Endothelial cell of umbilical vein (primary cell): ENCODE measurements at regions not wholly inside any gene's neighbourhood (a gene's known extent, or its start where the extent isn't known, plus 50 kb on each side); places are given as distances from the start of the nearest gene placed in this dataset.

ENCODE experiments used
- BruUV-seq: library from RNA; stranded (reverse); fragments of 400-500 nt; replicated peaks from 2 replicates; lab custom pipeline; 2021; lab: Mats Ljungman, UMichigan
- CTCF ChIA-PET: fragments of 300-600, 350-600 bp; sonication (Branson Sonifier 250); formaldehyde crosslinking; loops from one replicate; lab custom pipeline; 2021; ENCODE audit warnings: antibody characterized with exemption, inconsistent platforms; lab: Charles Lee
- POLR2A ChIA-PET: fragments of 300-600, 350-600 bp; sonication (Branson Sonifier 250); formaldehyde crosslinking; loops from one replicate; lab custom pipeline; 2021; ENCODE audit warnings: antibody characterized with exemption, inconsistent platforms; lab: Charles Lee
- DNase-seq: peaks from one replicate; pipeline ENCODE4 v3.0.0-alpha.2; 2011; ENCODE audit warnings: low read depth, low spot score
- FAIRE-seq: peaks from 2 replicates; lab custom pipeline; 2011; peaks lifted over from hg19 to GRCh38; lab: Jason Lieb, UNC
- H2AFZ ChIP-seq: 2 replicates; pipeline ENCODE4 v1.6.0; 2012; ENCODE audit warnings: low read depth, low read length, control low read depth, inconsistent platforms
- H3K27ac ChIP-seq: 2 replicates; pipeline ENCODE4 v1.5.1; 2011; ENCODE audit warnings: low read depth, mild to moderate bottlenecking, control low read depth, low read length, moderate library complexity; ENCODE audit not compliant: insufficient read depth
- H3K27me3 ChIP-seq, 2 experiments: 2 replicates each; pipeline versions ENCODE4 v1.6.0 to v1.6.1; 2011; ENCODE audit warnings: low read length in 2 of 2, mixed read lengths in 1 of 2; ENCODE audit not compliant: control insufficient read depth in 2 of 2, insufficient read depth in 2 of 2
- H3K36me3 ChIP-seq, 2 experiments: 2 replicates in 1 of 2; 3 replicates in 1 of 2; pipeline ENCODE4 v1.5.1; 2011; ENCODE audit warnings: low read length in 2 of 2, mild to moderate bottlenecking in 1 of 2, moderate library complexity in 1 of 2; ENCODE audit not compliant: control insufficient read depth in 2 of 2, insufficient read depth in 2 of 2; ENCODE audit errors: extremely low read depth in 1 of 2
- H3K4me1 ChIP-seq: 3 replicates; pipeline ENCODE4 v1.5.1; 2011; ENCODE audit warnings: mild to moderate bottlenecking, low read length; ENCODE audit not compliant: control insufficient read depth, insufficient read depth; ENCODE audit errors: extremely low read depth
- H3K4me2 ChIP-seq: 2 replicates; pipeline ENCODE4 v1.6.1; 2011; ENCODE audit warnings: low read length, control low read depth, mixed read lengths; ENCODE audit not compliant: insufficient read depth
- H3K4me3 ChIP-seq, 3 experiments: fragments of 200-600 bp in 1 of 3; sonication (generic), shearing (Covaris generic) in 1 of 3; replicated peaks in 1 of 3; 2 replicates each; pipeline ENCODE4 v1.5.1; 2011 to 2016; ENCODE audit warnings: control low read depth in 3 of 3, low read length in 3 of 3, mild to moderate bottlenecking in 2 of 3, inconsistent platforms in 1 of 3, low read depth in 1 of 3, moderate library complexity in 1 of 3; ENCODE audit not compliant: insufficient read depth in 1 of 3
- H3K79me2 ChIP-seq: 2 replicates; pipeline ENCODE4 v1.6.0; 2012; ENCODE audit warnings: low read length, inconsistent platforms; ENCODE audit not compliant: control insufficient read depth, insufficient read depth
- H3K9ac ChIP-seq: replicated peaks from 2 replicates; pipeline ENCODE3; 2011; ENCODE audit warnings: low read length, control low read depth; ENCODE audit not compliant: insufficient read depth; ENCODE audit errors: extremely low read depth
- H3K9me1 ChIP-seq: replicated peaks from 3 replicates; pipeline ENCODE4 v1.6.0; 2011; ENCODE audit warnings: mild to moderate bottlenecking, low read length; ENCODE audit not compliant: control insufficient read depth, insufficient read depth; ENCODE audit errors: extremely low read depth
- H3K9me3 ChIP-seq: replicated peaks from 2 replicates; pipeline ENCODE4 v1.5.1; 2012; ENCODE audit warnings: low read length, inconsistent platforms; ENCODE audit not compliant: control insufficient read depth, insufficient read depth
- H4K20me1 ChIP-seq: replicated peaks from 2 replicates; pipeline ENCODE3; 2011; ENCODE audit warnings: mild to moderate bottlenecking, low read length; ENCODE audit not compliant: control insufficient read depth, insufficient read depth; ENCODE audit errors: extremely low read depth
- EZH2 ChIP-seq: IDR thresholded peaks from 2 replicates; pipeline ENCODE4 v1.6.1; 2012; ENCODE audit warnings: borderline replicate concordance, low read depth, mild to moderate bottlenecking, moderate library complexity, low read length, inconsistent platforms; ENCODE audit not compliant: severe bottlenecking
- FOS ChIP-seq: IDR thresholded peaks from 2 replicates; pipeline ENCODE4 v1.6.1; 2011; ENCODE audit warnings: mild to moderate bottlenecking, low read length, moderate library complexity, borderline replicate concordance; ENCODE audit not compliant: insufficient read depth
- GATA2 ChIP-seq: IDR thresholded peaks from 2 replicates; pipeline ENCODE4 v1.7.0; 2011; ENCODE audit warnings: low read depth, mild to moderate bottlenecking, moderate library complexity, mixed read lengths, low read length; ENCODE audit not compliant: insufficient read length, insufficient read depth
- JUN ChIP-seq: IDR thresholded peaks from 2 replicates; pipeline ENCODE4 v1.6.1; 2011; ENCODE audit warnings: borderline replicate concordance, low read depth; ENCODE audit not compliant: insufficient read length, insufficient read depth
- MYC ChIP-seq: IDR thresholded peaks from one replicate; pipeline ENCODE4 v1.6.1; 2011; ENCODE audit warnings: mild to moderate bottlenecking, low read depth, low read length
- POLR2A ChIP-seq: IDR thresholded peaks from 2 replicates; pipeline ENCODE4 v1.6.1; 2012; ENCODE audit warnings: low read depth, mild to moderate bottlenecking, control low read depth, low read length
- dilution Hi-C: fragments of 300-500 bp; cut with MboI; formaldehyde crosslinking; loops from one replicate; pipeline ENCODE4 v1.15.0; 2019; ENCODE audit warnings: low sequenced_read_pairs; ENCODE audit not compliant: extremely low pct_ligation_motif_present
- intact Hi-C: fragments of 100-400 bp; cut with micrococcal nuclease; formaldehyde crosslinking; loops from one replicate; pipeline ENCODE4 v1.10.0; 2022
- TF ChIP-seq, protein P1 (sequence below): IDR thresholded peaks from 2 replicates; pipeline ENCODE4 v1.6.1; 2011; ENCODE audit not compliant: insufficient read depth, insufficient read length
- TF ChIP-seq, protein P2 (sequence below), 2 donors: IDR thresholded peaks; 1 replicate in 1 of 2; 2 replicates in 1 of 2; pipeline ENCODE4 v1.5.1; 2011; ENCODE audit warnings: low read length in 2 of 2, mild to moderate bottlenecking in 2 of 2, moderate library complexity in 2 of 2, control low read depth in 1 of 2, inconsistent platforms in 1 of 2, low read depth in 1 of 2; ENCODE audit not compliant: insufficient read depth in 1 of 2; ENCODE audit errors: extremely low read depth in 1 of 2

DNA sequence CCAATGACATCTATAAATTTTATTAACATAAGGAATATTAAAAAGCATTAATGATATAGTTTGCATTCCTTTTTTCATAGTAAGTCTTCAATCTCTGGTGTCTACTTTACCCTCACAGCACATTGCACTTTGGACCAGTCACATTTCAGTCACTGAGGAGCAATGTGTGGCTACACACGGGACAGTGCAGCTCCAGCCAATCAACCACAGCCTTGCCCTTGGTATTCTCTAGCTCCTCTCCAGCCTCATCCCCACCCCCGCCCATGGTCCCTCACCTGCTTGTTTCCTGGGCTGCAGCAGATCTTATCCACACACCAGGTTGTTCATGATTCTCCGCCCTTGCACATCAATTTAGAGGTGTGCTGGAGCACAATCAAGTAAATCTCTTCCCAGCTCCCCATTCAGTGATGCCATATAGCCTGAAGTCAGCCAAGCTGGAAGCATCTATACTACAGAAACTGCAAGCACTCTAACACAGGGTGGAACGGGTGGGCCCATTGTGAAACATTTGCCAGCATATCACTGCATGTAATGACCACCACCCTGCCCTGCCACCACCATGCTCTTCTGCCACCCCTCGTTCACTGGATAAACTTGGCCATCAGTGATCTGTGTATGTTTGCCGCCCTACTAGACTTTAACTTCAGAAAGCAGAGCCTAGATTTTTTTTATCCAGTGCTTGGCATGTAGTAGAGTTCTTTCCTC is 93.0 kb upstream of the SLC44A3 start:
- H4K20me1 ChIP-seq = no peaks in the 10 kb centered on the region
- H3K9me3 ChIP-seq = no peaks in the 10 kb centered on the region
- no TSS peak for BruUV-seq
- no peak overlapping the region for H3K9ac ChIP-seq
- no peak overlapping the region for H2AFZ ChIP-seq
- no peak overlapping the region for H3K4me3 ChIP-seq
- POLR2A ChIA-PET = no interaction called here
- dilution Hi-C loops (no loop called here), intact Hi-C loops (no loop called here)
- H3K4me1 ChIP-seq = peaks cover 17% of the 10 kb centered on the region
- no peak for FAIRE-seq
- TF ChIP-seq POLR2A (no peak), MYC (no peak), GATA2 (no peak), FOS (no peak), JUN (no peak), EZH2 (no peak)
- TF ChIP-seq, protein P1, sequence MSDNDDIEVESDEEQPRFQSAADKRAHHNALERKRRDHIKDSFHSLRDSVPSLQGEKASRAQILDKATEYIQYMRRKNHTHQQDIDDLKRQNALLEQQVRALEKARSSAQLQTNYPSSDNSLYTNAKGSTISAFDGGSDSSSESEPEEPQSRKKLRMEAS = no peak
- TF ChIP-seq, protein P2, sequence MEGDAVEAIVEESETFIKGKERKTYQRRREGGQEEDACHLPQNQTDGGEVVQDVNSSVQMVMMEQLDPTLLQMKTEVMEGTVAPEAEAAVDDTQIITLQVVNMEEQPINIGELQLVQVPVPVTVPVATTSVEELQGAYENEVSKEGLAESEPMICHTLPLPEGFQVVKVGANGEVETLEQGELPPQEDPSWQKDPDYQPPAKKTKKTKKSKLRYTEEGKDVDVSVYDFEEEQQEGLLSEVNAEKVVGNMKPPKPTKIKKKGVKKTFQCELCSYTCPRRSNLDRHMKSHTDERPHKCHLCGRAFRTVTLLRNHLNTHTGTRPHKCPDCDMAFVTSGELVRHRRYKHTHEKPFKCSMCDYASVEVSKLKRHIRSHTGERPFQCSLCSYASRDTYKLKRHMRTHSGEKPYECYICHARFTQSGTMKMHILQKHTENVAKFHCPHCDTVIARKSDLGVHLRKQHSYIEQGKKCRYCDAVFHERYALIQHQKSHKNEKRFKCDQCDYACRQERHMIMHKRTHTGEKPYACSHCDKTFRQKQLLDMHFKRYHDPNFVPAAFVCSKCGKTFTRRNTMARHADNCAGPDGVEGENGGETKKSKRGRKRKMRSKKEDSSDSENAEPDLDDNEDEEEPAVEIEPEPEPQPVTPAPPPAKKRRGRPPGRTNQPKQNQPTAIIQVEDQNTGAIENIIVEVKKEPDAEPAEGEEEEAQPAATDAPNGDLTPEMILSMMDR (IDR thresholded peaks at IDR 0.05; ENCODE audit: extremely low read depth in 1 of 2, insufficient read depth in 1 of 2, low read depth in 1 of 2, low read length in 2 of 2) = no peak
- no peak overlapping the region for H3K4me2 ChIP-seq
- peaks cover 0 to under 1% of the 10 kb centered on the region in 2 experiments for H3K27me3 ChIP-seq
- CTCF ChIA-PET = no interaction called here
- no peaks in the 10 kb centered on the region for H3K79me2 ChIP-seq
- H3K36me3 ChIP-seq = no peaks in the 10 kb centered on the region
- H3K27ac ChIP-seq = no peak overlapping the region
- DNase-seq = no peak
- H3K9me1 ChIP-seq = no peaks in the 10 kb centered on the region
